C1 segment of cervical spinal cord (tissue), 14 donors: ENCODE measurements at regions not wholly inside any gene's neighbourhood (a gene's known extent, or its start where the extent isn't known, plus 50 kb on each side); places are given as distances from the start of the nearest gene placed in this dataset.

ENCODE experiments used
- DNase-seq, 14 donors: peaks; one replicate each; lab custom pipeline; 2025; lab: John Stamatoyannopoulos, UW

- no peak for DNase-seq
These were observed 92.4 kb upstream of the DNAJC19 start for GRCh38 chr3:181081930-181082329.

GRCh38 chr3:181076558-181076957 lies 87.0 kb upstream of the DNAJC19 start:
- DNase-seq = no peak

GRCh38 chr3:181075098-181075497 lies 85.6 kb upstream of the DNAJC19 start:
- no peak for DNase-seq

GRCh38 chr3:181066143-181067087 lies 76.9 kb upstream of the DNAJC19 start:
- DNase-seq = no peak

GRCh38 chr3:181056136-181056732 lies 66.7 kb upstream of the DNAJC19 start:
- DNase-seq = no peak

- no peak for DNase-seq
These were observed 65.0 kb upstream of the DNAJC19 start for GRCh38 chr3:181054538-181054937.

- DNase-seq = no peak
These were observed 62.7 kb upstream of the DNAJC19 start for GRCh38 chr3:181052256-181052655.

- DNase-seq = no peak
These were observed 61.2 kb upstream of the DNAJC19 start for GRCh38 chr3:181050738-181051137.

GRCh38 chr3:181040030-181040429 lies 50.5 kb upstream of the DNAJC19 start:
- DNase-seq = no peak
